Fibroblast of skin of right quadriceps (primary cell): ENCODE measurements at regions not wholly inside any gene's neighbourhood (a gene's known extent, or its start where the extent isn't known, plus 50 kb on each side); places are given as distances from the start of the nearest gene placed in this dataset.

Experiments used
- DNase-seq: peaks from one replicate; pipeline ENCODE4 v3.0.0-alpha.2; 2013

DNA sequence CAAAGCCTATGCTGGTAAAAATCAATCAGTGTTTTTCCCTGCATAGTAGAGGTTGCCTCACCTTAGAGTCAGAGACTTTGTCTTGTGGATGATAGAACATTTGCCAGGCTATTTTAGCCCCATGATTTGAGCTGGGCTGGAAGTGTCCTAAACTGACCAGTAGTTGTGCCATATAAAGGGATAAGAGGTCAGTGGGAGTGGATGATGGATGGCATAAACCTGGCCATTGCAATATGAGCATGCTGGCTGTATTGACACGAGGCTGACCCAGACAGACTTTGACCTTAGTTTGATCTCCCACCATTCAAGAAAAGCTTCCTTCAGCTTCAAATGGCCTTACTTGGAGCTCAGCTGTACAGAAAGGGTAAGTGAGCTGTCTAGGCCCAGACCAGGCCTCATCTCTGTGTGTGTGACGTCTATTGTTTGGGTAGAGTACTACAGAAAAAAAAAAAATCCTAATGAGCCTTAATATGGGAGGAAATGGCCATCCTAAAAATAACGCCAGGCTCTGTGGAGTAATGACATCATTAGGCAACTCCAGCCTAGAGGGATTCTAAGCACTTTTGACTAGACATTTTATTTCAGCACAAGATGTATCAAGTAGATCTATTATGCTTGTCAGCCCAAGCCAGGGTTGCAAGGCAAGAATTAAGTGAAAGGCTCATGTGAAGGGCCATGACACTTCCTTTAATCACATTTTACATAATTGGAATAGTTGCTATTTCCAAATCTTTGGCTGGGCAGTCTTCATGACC, 51.3 kb upstream of the CADM1 start:
- DNase-seq = no peak
